ENCODE measurements at regions not wholly inside any gene's neighbourhood (a gene's known extent, or its start where the extent isn't known, plus 50 kb on each side); places are given as distances from the start of the nearest gene placed in this dataset.

GRCh38 chr5:21681911-21682310 is 1171.2 kb downstream of the CDH12 start:
- no peak for TF ChIP-seq POLR2AphosphoS5 (IDR thresholded peaks at IDR 0.05; ENCODE audit: low read depth, low read length)
- no peak for TF ChIP-seq TAF1 (IDR thresholded peaks at IDR 0.05; ENCODE audit: low read depth, low read length)
- no peak for TF ChIP-seq PAX5 (IDR thresholded peaks at IDR 0.05; ENCODE audit: insufficient read depth, low read length, severe bottlenecking)
- no peak for TF ChIP-seq POLR2A (IDR thresholded peaks at IDR 0.05; ENCODE audit: low read depth, low read length)
- TF ChIP-seq SPI1 (IDR thresholded peaks at IDR 0.05; ENCODE audit: low read depth, low read length) = no peak

Data from GM12891 (cell line).